WTC11 (cell line): ENCODE measurements at regions not wholly inside any gene's neighbourhood (a gene's known extent, or its start where the extent isn't known, plus 50 kb on each side); places are given as distances from the start of the nearest gene placed in this dataset.

Experiments used
- ATAC-seq: fragments of 200-7000 bp; cut with Tn5 transposase; 2 replicates; pipeline ENCODE4 v1.10.0; 2021; ENCODE audit warnings: mild to moderate bottlenecking, moderate library complexity
- CTCF ChIA-PET: fragments of 300-600 bp; sonication (Branson Sonifier 250); formaldehyde crosslinking; loops from one replicate; lab custom pipeline; 2021; ENCODE audit warnings: antibody characterized with exemption; lab: Charles Lee
- POLR2A ChIA-PET: fragments of 350-600 bp; sonication (Branson Sonifier 250); formaldehyde crosslinking; loops from one replicate; lab custom pipeline; 2021; ENCODE audit warnings: antibody characterized with exemption; lab: Charles Lee
- DNase-seq: peaks from one replicate; pipeline ENCODE4 v3.0.0; 2021; ENCODE audit warnings: low spot score
- H3K27ac Mint-ChIP-seq: 2 replicates; pipeline ENCODE4 v1.8.0; 2021; ENCODE audit warnings: mixed read lengths
- H3K27me3 Mint-ChIP-seq: 2 replicates; pipeline ENCODE4 v1.8.0; 2021; ENCODE audit warnings: low read depth, mild to moderate bottlenecking, moderate library complexity, mixed read lengths
- H3K36me3 Mint-ChIP-seq: 2 replicates; pipeline ENCODE4 v1.8.0; 2021; ENCODE audit warnings: mixed read lengths
- H3K4me1 Mint-ChIP-seq: 2 replicates; pipeline ENCODE4 v1.8.0; 2022; ENCODE audit warnings: mixed read lengths
- H3K4me3 Mint-ChIP-seq: 2 replicates; pipeline ENCODE4 v1.8.0; 2021; ENCODE audit warnings: mild to moderate bottlenecking, moderate library complexity, mixed read lengths
- H3K9me3 Mint-ChIP-seq: 2 replicates; pipeline ENCODE4 v1.8.0; 2021; ENCODE audit warnings: mixed read lengths
- ARID4B ChIP-seq: sonication (generic); formaldehyde crosslinking; IDR thresholded peaks from 2 replicates; pipeline ENCODE4 v1.8.0; 2023; ENCODE audit warnings: missing genetic modification reagents, mild to moderate bottlenecking, borderline replicate concordance
- CDX4 ChIP-seq: fragments of 250-450 bp; sonication (Bioruptor Pico); IDR thresholded peaks from 2 replicates; pipeline ENCODE4 v1.9.0; 2021; ENCODE audit warnings: moderate library complexity, mild to moderate bottlenecking, inconsistent platforms, borderline replicate concordance
- CTCF ChIP-seq: fragments of 200-600 bp; IDR thresholded peaks from 2 replicates; pipeline ENCODE4 v1.8.0; 2022; ENCODE audit warnings: antibody characterized with exemption
- ETV6 ChIP-seq: sonication (generic); formaldehyde crosslinking; IDR thresholded peaks from 2 replicates; pipeline ENCODE4 v1.8.1; 2022; ENCODE audit warnings: mild to moderate bottlenecking, missing genetic modification reagents
- FOXP4 ChIP-seq: sonication (generic); formaldehyde crosslinking; IDR thresholded peaks from 2 replicates; pipeline ENCODE4 v1.8.0; 2022; ENCODE audit warnings: mild to moderate bottlenecking, missing genetic modification reagents
- HMGXB4 ChIP-seq: sonication (generic); formaldehyde crosslinking; IDR thresholded peaks from 2 replicates; pipeline ENCODE4 v1.8.1; 2023; ENCODE audit warnings: mild to moderate bottlenecking, moderate library complexity, missing genetic modification reagents
- KAT7 ChIP-seq: sonication (generic); formaldehyde crosslinking; IDR thresholded peaks from 2 replicates; pipeline ENCODE4 v1.8.1; 2023; ENCODE audit warnings: missing genetic modification reagents, mild to moderate bottlenecking, borderline replicate concordance
- MAX ChIP-seq: sonication (generic); formaldehyde crosslinking; IDR thresholded peaks from 2 replicates; pipeline ENCODE4 v1.8.0; 2022; ENCODE audit warnings: mild to moderate bottlenecking, missing genetic modification reagents
- NR3C1 ChIP-seq: sonication (generic); formaldehyde crosslinking; conservative IDR thresholded peaks from 2 replicates; pipeline ENCODE4 v1.8.1; 2023; ENCODE audit warnings: low read depth, mild to moderate bottlenecking, missing genetic modification reagents
- STAT6 ChIP-seq: sonication (generic); formaldehyde crosslinking; conservative IDR thresholded peaks from 2 replicates; pipeline ENCODE4 v1.8.1; 2023; ENCODE audit warnings: mild to moderate bottlenecking, low read depth, missing genetic modification reagents, moderate library complexity
- TCF7 ChIP-seq: sonication (generic); formaldehyde crosslinking; IDR thresholded peaks from 2 replicates; pipeline ENCODE4 v1.8.0; 2022; ENCODE audit warnings: mild to moderate bottlenecking, low read depth, missing genetic modification reagents, moderate library complexity
- TEAD4 ChIP-seq: sonication (generic); formaldehyde crosslinking; IDR thresholded peaks from 2 replicates; pipeline ENCODE4 v1.8.0; 2022; ENCODE audit warnings: mild to moderate bottlenecking, missing genetic modification reagents
- TP53 ChIP-seq: sonication (generic); formaldehyde crosslinking; IDR thresholded peaks from 2 replicates; pipeline ENCODE4 v1.8.1; 2023; ENCODE audit warnings: mild to moderate bottlenecking, missing genetic modification reagents
- ZBTB43 ChIP-seq: sonication (generic); formaldehyde crosslinking; IDR thresholded peaks from 2 replicates; pipeline ENCODE4 v1.8.1; 2023; ENCODE audit warnings: mild to moderate bottlenecking, missing genetic modification reagents
- ZNF219 ChIP-seq: sonication (generic); formaldehyde crosslinking; IDR thresholded peaks from 2 replicates; pipeline ENCODE4 v1.8.0; 2023; ENCODE audit warnings: missing genetic modification reagents, mild to moderate bottlenecking, borderline replicate concordance
- ZSCAN18 ChIP-seq: fragments of 250-450 bp; sonication (Bioruptor Pico); IDR thresholded peaks from 2 replicates; pipeline ENCODE4 v2.1.2; 2022; ENCODE audit warnings: mild to moderate bottlenecking, moderate library complexity

- ChIA-PET CTCF (no interaction called here), POLR2A (no interaction called here)
- ATAC-seq (no peak), DNase-seq (no peak)
- TF ChIP-seq ETV6 (CRISPR knock-in tag) (no peak), ZNF219 (CRISPR knock-in tag) (no peak), TP53 (CRISPR knock-in tag) (no peak), STAT6 (CRISPR knock-in tag) (no peak), TCF7 (CRISPR knock-in tag) (no peak), MAX (CRISPR knock-in tag) (no peak)
- Mint-ChIP-seq H3K27me3 (no peaks in the 10 kb centered on the region; the same call in 1 of the 2 replicates), H3K36me3 (no peaks in the 10 kb centered on the region), H3K9me3 (peaks cover 10% of the 10 kb centered on the region; the same call in 1 of the 2 replicates), H3K4me1 (no peaks in the 10 kb centered on the region), H3K27ac (no peak overlapping the region), H3K4me3 (no peak overlapping the region)
These were observed 97.6 kb upstream of the C1GALT1C1 start for GRCh38 chrX:120727452-120727851.

GRCh38 chrX:120726294-120726693 is 96.4 kb upstream of the C1GALT1C1 start:
- DNase-seq (no peak), ATAC-seq (no peak)
- CTCF ChIA-PET: no interaction called here
- Mint-ChIP-seq H3K27me3 (no peaks in the 10 kb centered on the region; the same call in 1 of the 2 replicates), H3K36me3 (no peaks in the 10 kb centered on the region), H3K4me1 (no peaks in the 10 kb centered on the region), H3K4me3 (no peak overlapping the region), H3K27ac (no peak overlapping the region), H3K9me3 (peaks cover 8% of the 10 kb centered on the region)
- POLR2A ChIA-PET: no interaction called here
- TF ChIP-seq ARID4B (CRISPR knock-in tag) (no peak), TEAD4 (no peak), KAT7 (CRISPR knock-in tag) (no peak), ZSCAN18 (CRISPR knock-in tag) (no peak), ZBTB43 (no peak), NR3C1 (no peak), CDX4 (CRISPR knock-in tag) (no peak), HMGXB4 (CRISPR knock-in tag) (no peak), FOXP4 (CRISPR knock-in tag) (no peak), CTCF (no peak)
